HCT116 (cell line): ENCODE measurements at regions not wholly inside any gene's neighbourhood (a gene's known extent, or its start where the extent isn't known, plus 50 kb on each side); places are given as distances from the start of the nearest gene placed in this dataset.

ENCODE experiments used
- ATAC-seq: fragments of 200-7000 bp; cut with Tn5 transposase; 2 replicates; pipeline ENCODE4 v1.9.1; 2020; ENCODE audit warnings: mild to moderate bottlenecking, moderate library complexity
- BruUV-seq: library from RNA; stranded (reverse); fragments of 400-500 nt; replicated peaks from 2 replicates; lab custom pipeline; 2021; lab: Mats Ljungman, UMichigan
- CTCF ChIA-PET: fragments of 300-600 bp; sonication (Branson Sonifier 250); formaldehyde crosslinking; loops from one replicate; lab custom pipeline; 2021; ENCODE audit warnings: antibody characterized with exemption; lab: Charles Lee
- POLR2A ChIA-PET: fragments of 300-600, 350-600 bp; sonication (Branson Sonifier 250); formaldehyde crosslinking; loops from one replicate; lab custom pipeline; 2021; ENCODE audit warnings: antibody characterized with exemption; lab: Charles Lee
- RAD21 ChIA-PET, 2 experiments: fragments of 300-600 bp; sonication (Branson Sonifier 250); formaldehyde crosslinking; loops; one replicate each; lab custom pipeline; 2023; ENCODE audit warnings: low total read pairs in 2 of 2; ENCODE audit not compliant: uncharacterized antibody in 2 of 2, unreplicated experiment in 2 of 2, low non-redundant PET in 1 of 2; lab: Charles Lee
- DNase-seq: peaks from one replicate; pipeline ENCODE4 v3.0.0-alpha.2; 2010; ENCODE audit warnings: low read depth, low spot score
- H2AFZ ChIP-seq: fragments of 200-600 bp; shearing (Covaris generic), sonication (generic); 2 replicates; pipeline ENCODE4 v1.6.1; 2017; ENCODE audit warnings: low read depth, mixed run types, mixed read lengths, antibody characterized with exemption, low read length; ENCODE audit not compliant: poor library complexity, severe bottlenecking
- H3K27ac ChIP-seq: 2 replicates; pipeline ENCODE4 v1.5.1; 2012; ENCODE audit warnings: low read depth, low read length
- H3K27me3 ChIP-seq: fragments of 200-600 bp; sonication (generic); 2 replicates; pipeline ENCODE4 v1.6.1; 2016; ENCODE audit warnings: mixed run types, low read length, mixed read lengths; ENCODE audit not compliant: insufficient read depth
- H3K36me3 ChIP-seq, 2 experiments: fragments of 200-500 bp in 1 of 2; fragments of 200-600 bp in 1 of 2; sonication (Bioruptor generic) in 1 of 2; sonication (generic) in 1 of 2; 2 replicates each; pipeline versions ENCODE4 v1.5.1 to v1.6.1; 2014 to 2016; ENCODE audit warnings: low read length in 2 of 2, inconsistent platforms in 1 of 2, mixed read lengths in 1 of 2, mixed run types in 1 of 2; ENCODE audit not compliant: insufficient read depth in 2 of 2, control insufficient read depth in 1 of 2
- H3K4me1 ChIP-seq, 2 experiments: fragments of 200-600 bp in 1 of 2; sonication (generic) in 1 of 2; 2 replicates each; pipeline versions ENCODE4 v1.5.1 to v1.6.1; 2012 to 2017; ENCODE audit warnings: low read length in 2 of 2, inconsistent platforms in 1 of 2, mild to moderate bottlenecking in 1 of 2, mixed read lengths in 1 of 2, mixed run types in 1 of 2, moderate library complexity in 1 of 2; ENCODE audit not compliant: insufficient read depth in 2 of 2, control insufficient read depth in 1 of 2
- H3K4me2 ChIP-seq: fragments of 200-600 bp; sonication (generic); 2 replicates; pipeline ENCODE4 v1.6.1; 2017; ENCODE audit warnings: mixed run types, low read length, mixed read lengths
- H3K4me3 ChIP-seq, 2 experiments: fragments of 200-600 bp in 1 of 2; sonication (generic) in 1 of 2; replicated peaks in 1 of 2; 2 replicates each; pipeline ENCODE4 v1.5.1; 2011 to 2016; ENCODE audit warnings: low read length in 2 of 2, control low read depth in 1 of 2, low read depth in 1 of 2, mild to moderate bottlenecking in 1 of 2, mixed read lengths in 1 of 2, mixed run types in 1 of 2
- H3K79me2 ChIP-seq: fragments of 200-600 bp; sonication (generic); 2 replicates; pipeline ENCODE4 v1.6.1; 2017; ENCODE audit warnings: mild to moderate bottlenecking, mixed run types, low read length, moderate library complexity, mixed read lengths; ENCODE audit not compliant: insufficient read depth
- H3K9ac ChIP-seq: fragments of 200-600 bp; sonication (generic); 2 replicates; pipeline ENCODE4 v1.6.1; 2016; ENCODE audit warnings: low read length, mixed read lengths
- H3K9me2 ChIP-seq: fragments of 200-600 bp; sonication (generic), shearing (Covaris generic); 2 replicates; pipeline ENCODE4 v1.6.1; 2017; ENCODE audit warnings: mixed run types, mild to moderate bottlenecking, moderate library complexity; ENCODE audit not compliant: insufficient read depth
- H3K9me3 ChIP-seq, 2 experiments: fragments of 200-500 bp in 1 of 2; fragments of 200-600 bp in 1 of 2; sonication (Bioruptor generic) in 1 of 2; sonication (generic) in 1 of 2; 2 replicates each; pipeline ENCODE4 v1.6.1; 2014 to 2017; ENCODE audit warnings: low read length in 2 of 2, mixed read lengths in 2 of 2, inconsistent platforms in 1 of 2, low read depth in 1 of 2, mild to moderate bottlenecking in 1 of 2, mixed run types in 1 of 2, moderate library complexity in 1 of 2; ENCODE audit not compliant: control insufficient read depth in 1 of 2, insufficient read depth in 1 of 2
- H4K20me1 ChIP-seq: fragments of 200-600 bp; sonication (generic), shearing (Covaris generic); 2 replicates; pipeline ENCODE4 v1.6.1; 2017; ENCODE audit warnings: mixed run types, mild to moderate bottlenecking, moderate library complexity; ENCODE audit not compliant: insufficient read depth
- CEBPB ChIP-seq: IDR thresholded peaks from 2 replicates; pipeline ENCODE4 v1.6.1; 2012; ENCODE audit warnings: low read depth
- CTCF ChIP-seq, 3 experiments: fragments of 200-600 bp in 1 of 3; sonication (generic) in 1 of 3; IDR thresholded peaks in 2 of 3; conservative IDR thresholded peaks in 1 of 3; 2 replicates each; pipeline ENCODE4 v1.5.1; 2012 to 2017; ENCODE audit warnings: low read depth in 2 of 3, low read length in 2 of 3, antibody characterized with exemption in 1 of 3, borderline replicate concordance in 1 of 3, control low read depth in 1 of 3, mild to moderate bottlenecking in 1 of 3, mixed read lengths in 1 of 3, mixed run types in 1 of 3, moderate library complexity in 1 of 3; ENCODE audit not compliant: insufficient read depth in 1 of 3
- EZH2 ChIP-seq: fragments of 200-600 bp; sonication (generic); IDR thresholded peaks from 2 replicates; pipeline ENCODE4 v1.6.1; 2017; ENCODE audit warnings: antibody characterized with exemption, mixed run types
- EZH2phosphoT487 ChIP-seq: fragments of 200-600 bp; IDR thresholded peaks from 2 replicates; pipeline ENCODE4 v1.6.1; 2018; ENCODE audit warnings: antibody characterized with exemption, borderline replicate concordance
- FOSL1 ChIP-seq: IDR thresholded peaks from 2 replicates; pipeline ENCODE4 v1.6.1; 2012; ENCODE audit warnings: low read depth
- JUND ChIP-seq: IDR thresholded peaks from 2 replicates; pipeline ENCODE4 v1.6.1; 2012
- POLR2A ChIP-seq: IDR thresholded peaks from 2 replicates; pipeline ENCODE4 v1.7.0; 2011; ENCODE audit warnings: borderline replicate concordance; ENCODE audit not compliant: insufficient read depth, insufficient read length; ENCODE audit errors: extremely low read depth
- REST ChIP-seq: IDR thresholded peaks from 2 replicates; pipeline ENCODE4 v1.6.1; 2012; ENCODE audit warnings: low read depth
- SIN3A ChIP-seq: IDR thresholded peaks from 2 replicates; pipeline ENCODE4 v1.6.1; 2012; ENCODE audit warnings: low read depth
- SRF ChIP-seq: IDR thresholded peaks from 2 replicates; pipeline ENCODE4 v1.6.1; 2012; ENCODE audit warnings: low read depth
- TCF7L2 ChIP-seq: IDR thresholded peaks from 2 replicates; pipeline ENCODE4 v1.7.0; 2011; ENCODE audit warnings: borderline replicate concordance, inconsistent platforms; ENCODE audit not compliant: insufficient read depth, insufficient read length; ENCODE audit errors: extremely low read depth
- ZBTB33 ChIP-seq: IDR thresholded peaks from 2 replicates; pipeline ENCODE4 v1.6.1; 2011; ENCODE audit warnings: mild to moderate bottlenecking, low read length, moderate library complexity; ENCODE audit not compliant: insufficient replicate concordance; ENCODE audit errors: extremely low read depth
- ZFX ChIP-seq: fragments of 450-650 bp; IDR thresholded peaks from 2 replicates; pipeline ENCODE4 v1.6.1; 2017
- intact Hi-C: fragments of 100-400 bp; cut with micrococcal nuclease; formaldehyde crosslinking; loops from 2 replicates; pipeline ENCODE4 v1.10.0; 2022

- ATAC-seq: no peak
These were observed 259.7 kb upstream of the ANKRD55 start for GRCh38 chr5:56492812-56493211.

More at GRCh38 chr5:56492812-56493211, 259.7 kb upstream of the ANKRD55 start:
- ChIA-PET CTCF (interaction anchor here (1.0 kb wide), 1 partner anchor 345 kb away, joined by 3 read pairs; no protein-coding TSS in a partner anchor), POLR2A (no interaction called here), RAD21 (no interaction called here)
- no peaks in the 10 kb centered on the region for H3K9me2 ChIP-seq
- no peak overlapping the region for H3K4me3 ChIP-seq
- peaks cover 0 to 15% of the 10 kb centered on the region in 2 experiments; a peak in 3 of 4 replicates for H3K4me1 ChIP-seq
- intact Hi-C loops: no loop called here
- H3K27me3 ChIP-seq: no peaks in the 10 kb centered on the region
- TF ChIP-seq POLR2A (no peak), REST (no peak), JUND (no peak), ZFX (no peak), EZH2 (no peak), SRF (no peak), SIN3A (no peak), CEBPB (no peak), ZBTB33 (no peak), CTCF (IDR thresholded peaks at IDR 0.05 in 2 of 3, conservative IDR thresholded peaks at IDR 0.05 in 1 of 3; ENCODE audit: borderline replicate concordance in 1 of 3, insufficient read depth in 1 of 3, low read depth in 2 of 3, low read length in 2 of 3) (no peak), FOSL1 (no peak), TCF7L2 (no peak), EZH2phosphoT487 (no peak)
- H4K20me1 ChIP-seq: no peaks in the 10 kb centered on the region
- no peak overlapping the region for H3K27ac ChIP-seq
- H3K4me2 ChIP-seq: no peak overlapping the region
- no peak overlapping the region for H3K9ac ChIP-seq
- no peak for DNase-seq
- H2AFZ ChIP-seq: no peak overlapping the region
- H3K79me2 ChIP-seq: no peaks in the 10 kb centered on the region
- no peaks in the 10 kb centered on the region for H3K36me3 ChIP-seq
- no TSS peak for BruUV-seq
- no peaks in the 10 kb centered on the region for H3K9me3 ChIP-seq
